Ascending aorta (tissue), 2 donors: ENCODE measurements at regions not wholly inside any gene's neighbourhood (a gene's known extent, or its start where the extent isn't known, plus 50 kb on each side); places are given as distances from the start of the nearest gene placed in this dataset.

Source experiments
- DNase-seq, 2 donors: peaks; one replicate each; pipeline ENCODE4 v3.0.0-alpha.2; 2019; ENCODE audit warnings: low spot score in 2 of 2
- H3K27ac ChIP-seq, 2 donors: fragments of 200-600 bp; sonication (generic); one replicate each; pipeline ENCODE4 v1.5.1; 2016 to 2017; ENCODE audit warnings: mild to moderate bottlenecking in 1 of 2
- H3K27me3 ChIP-seq: fragments of 200-600 bp; sonication (generic); one replicate; pipeline ENCODE4 v1.5.1; 2017
- H3K36me3 ChIP-seq, 2 donors: fragments of 200-600 bp; sonication (generic); one replicate each; pipeline ENCODE4 v1.5.1; 2016
- H3K4me1 ChIP-seq, 2 donors: fragments of 200-600 bp; sonication (generic); one replicate each; pipeline ENCODE4 v1.5.1; 2016 to 2017; ENCODE audit warnings: mild to moderate bottlenecking in 1 of 2
- H3K4me3 ChIP-seq, 2 donors: fragments of 200-600 bp; sonication (generic); one replicate each; pipeline ENCODE4 v1.5.1; 2016 to 2017; ENCODE audit warnings: mild to moderate bottlenecking in 1 of 2
- H3K9me3 ChIP-seq, 2 donors: fragments of 200-600 bp; sonication (generic); one replicate each; pipeline ENCODE4 v1.5.1; 2016
- CTCF ChIP-seq, 3 experiments: fragments of 200-600 bp in 2 of 3; fragments of 450-650 bp in 1 of 3; sonication (generic) in 2 of 3; IDR thresholded peaks; one replicate each; pipeline ENCODE4 v1.5.1; 2016 to 2019; ENCODE audit warnings: antibody characterized with exemption in 3 of 3, mild to moderate bottlenecking in 1 of 3, moderate library complexity in 1 of 3
- intact Hi-C: fragments of 100-400 bp; cut with DNase I; formaldehyde crosslinking; loops from one replicate; pipeline ENCODE4 v1.15.1; 2023

GRCh38 chr14:29149798-29150197, 383.2 kb downstream of the FOXG1 start:
- Histone ChIP-seq H3K27ac (no peak overlapping the region), H3K36me3 (no peaks in the 10 kb centered on the region), H3K4me3 (no peak overlapping the region), H3K27me3 (no peaks in the 10 kb centered on the region), H3K9me3 (no peaks in the 10 kb centered on the region), H3K4me1 (no peaks in the 10 kb centered on the region)
- no peak for TF ChIP-seq CTCF (IDR thresholded peaks at IDR 0.05)
- intact Hi-C loops: no loop called here
- no peak for DNase-seq

GRCh38 chr14:29150659-29151058, 384.1 kb downstream of the FOXG1 start:
- no peak for TF ChIP-seq CTCF (IDR thresholded peaks at IDR 0.05)
- Histone ChIP-seq H3K27ac (no peak overlapping the region), H3K9me3 (no peaks in the 10 kb centered on the region), H3K27me3 (no peaks in the 10 kb centered on the region), H3K4me3 (no peak overlapping the region), H3K4me1 (no peaks in the 10 kb centered on the region), H3K36me3 (no peaks in the 10 kb centered on the region)
- DNase-seq: no peak
- intact Hi-C loops: no loop called here

- H3K4me1 ChIP-seq: no peaks in the 10 kb centered on the region
- no peak for DNase-seq
- H3K4me3 ChIP-seq: no peak overlapping the region
- H3K9me3 ChIP-seq: no peaks in the 10 kb centered on the region
- no peak overlapping the region for H3K27ac ChIP-seq
- H3K36me3 ChIP-seq: no peaks in the 10 kb centered on the region
- TF ChIP-seq CTCF (IDR thresholded peaks at IDR 0.05): no peak
- no peaks in the 10 kb centered on the region for H3K27me3 ChIP-seq
- intact Hi-C loops: no loop called here
Measured at GRCh38 chr14:29156096-29156495, 389.5 kb downstream of the FOXG1 start.

- Histone ChIP-seq H3K27ac (no peak overlapping the region), H3K4me3 (no peak overlapping the region), H3K4me1 (no peaks in the 10 kb centered on the region), H3K36me3 (no peaks in the 10 kb centered on the region), H3K9me3 (no peaks in the 10 kb centered on the region), H3K27me3 (no peaks in the 10 kb centered on the region)
- intact Hi-C loops: no loop called here
- no peak for DNase-seq
- no peak for TF ChIP-seq CTCF (IDR thresholded peaks at IDR 0.05)
Measured at GRCh38 chr14:29161593-29161992, 395.0 kb downstream of the FOXG1 start.

GRCh38 chr14:29163109-29163508, 396.5 kb downstream of the FOXG1 start:
- Histone ChIP-seq H3K4me1 (no peaks in the 10 kb centered on the region), H3K9me3 (no peaks in the 10 kb centered on the region), H3K4me3 (no peak overlapping the region), H3K27ac (no peak overlapping the region), H3K36me3 (no peaks in the 10 kb centered on the region), H3K27me3 (no peaks in the 10 kb centered on the region)
- TF ChIP-seq CTCF (IDR thresholded peaks at IDR 0.05): no peak
- DNase-seq: no peak
- intact Hi-C loops: no loop called here

- no peak for DNase-seq
- Histone ChIP-seq H3K9me3 (no peaks in the 10 kb centered on the region), H3K4me1 (no peaks in the 10 kb centered on the region), H3K27me3 (no peaks in the 10 kb centered on the region), H3K27ac (no peak overlapping the region), H3K36me3 (no peaks in the 10 kb centered on the region), H3K4me3 (no peak overlapping the region)
- intact Hi-C loops: no loop called here
- TF ChIP-seq CTCF (IDR thresholded peaks at IDR 0.05): no peak
Measured at GRCh38 chr14:29165431-29165830, 398.8 kb downstream of the FOXG1 start.
